ENCODE measurements at regions not wholly inside any gene's neighbourhood (a gene's known extent, or its start where the extent isn't known, plus 50 kb on each side); places are given as distances from the start of the nearest gene placed in this dataset.
A peak's percentile ranks its signal among the peaks of the same experiment; 100 is the strongest.
"Not testable (repeated sequence)": the region's sequence is repeated elsewhere in the genome, so short reads cannot be mapped to it uniquely, and the experiment has no call there.

DNA sequence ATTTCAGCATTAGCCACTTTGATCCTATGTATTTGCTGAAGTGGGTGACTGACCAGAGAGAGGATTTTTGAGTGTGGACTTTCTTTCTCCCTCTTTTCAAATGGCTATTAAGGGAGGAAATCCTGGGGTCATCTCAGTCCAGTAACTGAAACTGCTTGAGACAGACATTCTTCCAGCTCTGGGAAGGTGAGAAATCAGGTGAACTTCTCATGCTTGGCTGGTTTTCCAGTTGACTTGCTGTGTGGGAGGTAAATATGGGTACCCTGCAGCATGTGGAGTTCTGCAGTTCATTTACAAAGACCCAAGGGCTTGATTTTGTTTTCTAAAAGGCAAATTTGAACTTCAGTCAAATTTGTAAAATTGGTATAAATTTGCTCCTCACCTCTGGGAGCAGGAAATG, 461.1 kb upstream of the TBL1XR1 start:
- DNase-seq (no peak), ATAC-seq (no peak)
- intact Hi-C loops (cut with DNase I) = no loop called here
- TF ChIP-seq, protein P1, sequence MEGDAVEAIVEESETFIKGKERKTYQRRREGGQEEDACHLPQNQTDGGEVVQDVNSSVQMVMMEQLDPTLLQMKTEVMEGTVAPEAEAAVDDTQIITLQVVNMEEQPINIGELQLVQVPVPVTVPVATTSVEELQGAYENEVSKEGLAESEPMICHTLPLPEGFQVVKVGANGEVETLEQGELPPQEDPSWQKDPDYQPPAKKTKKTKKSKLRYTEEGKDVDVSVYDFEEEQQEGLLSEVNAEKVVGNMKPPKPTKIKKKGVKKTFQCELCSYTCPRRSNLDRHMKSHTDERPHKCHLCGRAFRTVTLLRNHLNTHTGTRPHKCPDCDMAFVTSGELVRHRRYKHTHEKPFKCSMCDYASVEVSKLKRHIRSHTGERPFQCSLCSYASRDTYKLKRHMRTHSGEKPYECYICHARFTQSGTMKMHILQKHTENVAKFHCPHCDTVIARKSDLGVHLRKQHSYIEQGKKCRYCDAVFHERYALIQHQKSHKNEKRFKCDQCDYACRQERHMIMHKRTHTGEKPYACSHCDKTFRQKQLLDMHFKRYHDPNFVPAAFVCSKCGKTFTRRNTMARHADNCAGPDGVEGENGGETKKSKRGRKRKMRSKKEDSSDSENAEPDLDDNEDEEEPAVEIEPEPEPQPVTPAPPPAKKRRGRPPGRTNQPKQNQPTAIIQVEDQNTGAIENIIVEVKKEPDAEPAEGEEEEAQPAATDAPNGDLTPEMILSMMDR (IDR thresholded peaks at IDR 0.05) = no peak
- TF ChIP-seq POLR2A (IDR thresholded peaks at IDR 0.05) = no peak
- H3K27me3 ChIP-seq = no peaks in the 10 kb centered on the region
- H3K36me3 ChIP-seq = no peaks in the 10 kb centered on the region
- no peak overlapping the region for H3K4me3 ChIP-seq
- no peaks in the 10 kb centered on the region for H3K9me3 ChIP-seq
- no peak overlapping the region for H3K27ac ChIP-seq
- no peaks in the 10 kb centered on the region for H3K4me1 ChIP-seq

DNA sequence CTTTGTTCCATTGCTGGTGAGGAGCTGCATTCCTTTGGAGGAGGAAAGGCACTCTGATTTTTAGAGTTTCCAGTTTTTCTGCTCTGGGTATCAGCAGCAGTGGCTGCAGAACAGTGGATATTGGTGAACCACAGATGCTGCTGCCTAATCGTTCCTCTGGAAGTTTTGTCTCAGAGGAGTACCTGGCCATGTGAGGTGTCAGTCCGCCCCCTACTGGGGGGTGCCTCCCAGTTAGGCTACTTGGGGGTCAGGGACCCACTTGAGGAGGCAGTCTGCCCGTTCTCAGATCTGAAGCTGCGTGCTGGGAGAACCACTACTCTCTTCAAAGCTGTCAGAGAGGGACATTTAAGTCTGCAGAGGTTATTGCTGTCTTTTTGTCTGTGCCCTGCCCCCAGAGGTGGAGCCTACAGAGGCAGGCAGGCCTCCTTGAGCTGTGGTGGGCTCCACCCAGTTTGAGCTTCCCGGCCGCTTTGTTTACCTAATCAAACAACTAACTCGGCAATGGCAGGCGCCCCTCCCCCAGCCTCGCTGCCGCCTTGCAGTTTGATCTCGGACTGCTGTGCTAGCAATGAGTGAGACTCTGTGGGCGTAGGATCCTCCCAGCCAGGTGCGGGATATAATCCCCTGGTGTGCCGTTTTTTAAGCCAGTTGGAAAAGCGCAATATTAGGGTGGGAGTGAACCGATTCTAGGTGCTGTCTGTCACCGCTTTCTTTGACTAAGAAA, 467.3 kb upstream of the TBL1XR1 start:
- ATAC-seq; DNase-seq; H3K36me3 ChIP-seq; H3K9me3 ChIP-seq; H3K4me1 ChIP-seq; H3K27ac ChIP-seq; intact Hi-C loops (cut with DNase I); H3K4me3 ChIP-seq; H3K27me3 ChIP-seq: not testable (repeated sequence)
- TF ChIP-seq, protein P1 (IDR thresholded peaks at IDR 0.05) = peak; percentile 33 to 49 (median 44)
- WGBS (ENCODE audit: insufficient coverage, low coverage, low lambda C conversion rate, missing lambda C conversion rate) = 50% methylated on average over 11 of the region's 17 CpGs

GRCh38 chr3:177665122-177665808, 468.0 kb upstream of the TBL1XR1 start:
- TF ChIP-seq POLR2A (IDR thresholded peaks at IDR 0.05) = no peak
- TF ChIP-seq, protein P1 (IDR thresholded peaks at IDR 0.05) = no peak
- Histone ChIP-seq H3K9me3 (no peaks in the 10 kb centered on the region), H3K27me3 (no peaks in the 10 kb centered on the region), H3K4me1 (no peaks in the 10 kb centered on the region), H3K27ac (no peak overlapping the region), H3K36me3 (no peaks in the 10 kb centered on the region), H3K4me3 (no peak overlapping the region)
- intact Hi-C loops (cut with DNase I) = no loop called here
- WGBS (ENCODE audit: insufficient coverage, low coverage, low lambda C conversion rate, missing lambda C conversion rate) = 91% methylated on average over 4 of the region's 9 CpGs
- ATAC-seq (no peak), DNase-seq (no peak)

GRCh38 chr3:177672252-177672911, 475.1 kb upstream of the TBL1XR1 start:
- Histone ChIP-seq H3K9me3 (no peaks in the 10 kb centered on the region), H3K4me1 (peaks cover 0 to 4% (median 1%) of the 10 kb centered on the region in 4 donors), H3K27ac (peak overlapping the region in 2 of 3 donors; percentile 12 to 21), H3K36me3 (no peaks in the 10 kb centered on the region), H3K4me3 (no peak overlapping the region), H3K27me3 (no peaks in the 10 kb centered on the region)
- no peak for TF ChIP-seq POLR2A (IDR thresholded peaks at IDR 0.05)
- TF ChIP-seq, protein P1 (IDR thresholded peaks at IDR 0.05) = no peak
- DNase-seq = no peak
- ATAC-seq = peak; percentile 73 to 95 (median 92)
- 41% methylated on average over 10 of the region's 10 CpGs for WGBS (ENCODE audit: insufficient coverage, low coverage, low lambda C conversion rate, missing lambda C conversion rate)
- intact Hi-C loops (cut with DNase I) = no loop called here
